Gastrocnemius medialis (tissue), 4 donors: ENCODE measurements at regions not wholly inside any gene's neighbourhood (a gene's known extent, or its start where the extent isn't known, plus 50 kb on each side); places are given as distances from the start of the nearest gene placed in this dataset.

ENCODE experiments used
- POLR2A ChIP-seq, 2 donors: fragments of 450-650 bp; IDR thresholded peaks; one replicate each; pipeline ENCODE4 v1.6.1; 2017; ENCODE audit warnings: antibody characterized with exemption in 2 of 2, mild to moderate bottlenecking in 2 of 2, moderate library complexity in 2 of 2
- TF ChIP-seq, protein P1 (sequence below), 5 experiments: fragments of 450-650 bp in 3 of 5; fragments of 200-600 bp in 2 of 5; sonication (generic) in 2 of 5; IDR thresholded peaks in 4 of 5; conservative IDR thresholded peaks in 1 of 5; 1 replicate in 4 of 5; 2 replicates in 1 of 5; pipeline ENCODE4 v1.5.1; 2016 to 2019; ENCODE audit warnings: antibody characterized with exemption in 5 of 5, mild to moderate bottlenecking in 3 of 5, moderate library complexity in 3 of 5

DNA sequence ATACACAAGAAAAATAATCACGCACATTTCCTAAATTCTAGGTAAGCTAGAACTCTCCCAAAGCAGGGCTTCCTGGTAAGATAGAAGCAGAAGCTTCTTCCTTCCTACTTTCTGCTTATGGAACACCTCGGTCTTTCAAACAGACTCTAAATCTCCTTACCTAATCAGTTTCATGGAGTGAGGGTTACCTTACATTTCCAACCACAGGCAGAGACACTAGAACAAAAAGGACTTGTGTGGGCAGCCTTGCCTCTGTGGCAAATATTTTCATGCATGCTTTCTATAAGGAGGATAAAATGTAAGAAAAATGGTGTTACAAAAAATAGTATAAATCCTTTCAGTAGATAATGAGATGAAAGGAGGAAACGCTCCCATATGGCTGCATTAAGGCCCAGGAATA, 386.3 kb upstream of the SMIM30 start:
- TF ChIP-seq, protein P1, sequence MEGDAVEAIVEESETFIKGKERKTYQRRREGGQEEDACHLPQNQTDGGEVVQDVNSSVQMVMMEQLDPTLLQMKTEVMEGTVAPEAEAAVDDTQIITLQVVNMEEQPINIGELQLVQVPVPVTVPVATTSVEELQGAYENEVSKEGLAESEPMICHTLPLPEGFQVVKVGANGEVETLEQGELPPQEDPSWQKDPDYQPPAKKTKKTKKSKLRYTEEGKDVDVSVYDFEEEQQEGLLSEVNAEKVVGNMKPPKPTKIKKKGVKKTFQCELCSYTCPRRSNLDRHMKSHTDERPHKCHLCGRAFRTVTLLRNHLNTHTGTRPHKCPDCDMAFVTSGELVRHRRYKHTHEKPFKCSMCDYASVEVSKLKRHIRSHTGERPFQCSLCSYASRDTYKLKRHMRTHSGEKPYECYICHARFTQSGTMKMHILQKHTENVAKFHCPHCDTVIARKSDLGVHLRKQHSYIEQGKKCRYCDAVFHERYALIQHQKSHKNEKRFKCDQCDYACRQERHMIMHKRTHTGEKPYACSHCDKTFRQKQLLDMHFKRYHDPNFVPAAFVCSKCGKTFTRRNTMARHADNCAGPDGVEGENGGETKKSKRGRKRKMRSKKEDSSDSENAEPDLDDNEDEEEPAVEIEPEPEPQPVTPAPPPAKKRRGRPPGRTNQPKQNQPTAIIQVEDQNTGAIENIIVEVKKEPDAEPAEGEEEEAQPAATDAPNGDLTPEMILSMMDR (IDR thresholded peaks at IDR 0.05 in 4 of 5, conservative IDR thresholded peaks at IDR 0.05 in 1 of 5) = no peak
- TF ChIP-seq POLR2A (IDR thresholded peaks at IDR 0.05) = no peak
